Choroid plexus epithelial cell (primary cell): ENCODE measurements at regions not wholly inside any gene's neighbourhood (a gene's known extent, or its start where the extent isn't known, plus 50 kb on each side); places are given as distances from the start of the nearest gene placed in this dataset.

Experiments
- DNase-seq: peaks from one replicate; pipeline ENCODE4 v3.0.0-alpha.2; 2010; ENCODE audit warnings: low read depth
- H3K4me3 ChIP-seq: 2 replicates; pipeline ENCODE4 v1.5.1; 2011; ENCODE audit warnings: low read depth, mild to moderate bottlenecking, control low read depth, low read length, moderate library complexity
- TF ChIP-seq, protein P1 (sequence below): conservative IDR thresholded peaks from 2 replicates; pipeline ENCODE4 v1.5.1; 2011; ENCODE audit warnings: low read depth, mild to moderate bottlenecking, control low read depth, inconsistent platforms, low read length, moderate library complexity

DNA sequence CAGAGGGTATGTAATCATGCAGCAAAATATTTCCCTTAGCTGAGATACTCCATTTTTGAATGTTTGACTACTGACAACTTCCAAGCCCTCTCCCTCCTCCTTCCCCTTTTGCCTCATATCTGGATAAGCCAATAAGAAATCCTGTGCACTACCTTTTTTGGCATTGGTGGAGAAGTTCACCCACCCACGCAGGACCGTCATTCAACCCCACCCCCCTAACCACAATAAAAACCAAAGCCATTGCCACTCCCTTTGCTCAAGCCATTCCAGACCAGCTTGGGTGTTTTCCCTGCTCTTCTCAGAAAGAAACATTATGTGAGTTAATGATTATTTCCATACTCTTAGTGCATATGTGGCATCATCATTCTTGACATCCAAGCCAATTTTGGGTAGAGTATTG lies 176.7 kb downstream of the PTPN11 start:
- TF ChIP-seq, protein P1, sequence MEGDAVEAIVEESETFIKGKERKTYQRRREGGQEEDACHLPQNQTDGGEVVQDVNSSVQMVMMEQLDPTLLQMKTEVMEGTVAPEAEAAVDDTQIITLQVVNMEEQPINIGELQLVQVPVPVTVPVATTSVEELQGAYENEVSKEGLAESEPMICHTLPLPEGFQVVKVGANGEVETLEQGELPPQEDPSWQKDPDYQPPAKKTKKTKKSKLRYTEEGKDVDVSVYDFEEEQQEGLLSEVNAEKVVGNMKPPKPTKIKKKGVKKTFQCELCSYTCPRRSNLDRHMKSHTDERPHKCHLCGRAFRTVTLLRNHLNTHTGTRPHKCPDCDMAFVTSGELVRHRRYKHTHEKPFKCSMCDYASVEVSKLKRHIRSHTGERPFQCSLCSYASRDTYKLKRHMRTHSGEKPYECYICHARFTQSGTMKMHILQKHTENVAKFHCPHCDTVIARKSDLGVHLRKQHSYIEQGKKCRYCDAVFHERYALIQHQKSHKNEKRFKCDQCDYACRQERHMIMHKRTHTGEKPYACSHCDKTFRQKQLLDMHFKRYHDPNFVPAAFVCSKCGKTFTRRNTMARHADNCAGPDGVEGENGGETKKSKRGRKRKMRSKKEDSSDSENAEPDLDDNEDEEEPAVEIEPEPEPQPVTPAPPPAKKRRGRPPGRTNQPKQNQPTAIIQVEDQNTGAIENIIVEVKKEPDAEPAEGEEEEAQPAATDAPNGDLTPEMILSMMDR: no peak
- H3K4me3 ChIP-seq: no peak overlapping the region
- no peak for DNase-seq

DNA sequence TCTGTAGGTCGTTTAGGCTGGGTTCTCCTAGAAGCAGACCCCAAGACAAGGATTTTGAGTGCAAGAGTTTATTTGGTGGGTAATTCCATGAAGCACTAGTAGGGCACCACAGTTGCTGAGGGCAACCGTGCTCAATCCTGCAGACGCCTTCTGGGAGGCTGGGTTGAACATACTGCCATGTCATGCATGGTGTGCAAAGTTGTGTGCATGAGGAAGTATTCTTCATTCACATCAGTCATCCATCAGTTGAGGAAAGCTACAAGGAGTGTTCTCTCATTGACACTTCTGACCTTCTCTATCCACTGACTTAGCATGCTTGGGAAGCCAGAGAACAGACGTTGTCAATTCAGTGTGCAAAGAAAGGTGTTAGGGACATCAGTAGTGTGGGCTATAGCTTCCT lies 179.2 kb downstream of the PTPN11 start:
- DNase-seq: no peak
- TF ChIP-seq, protein P1: no peak
- no peak overlapping the region for H3K4me3 ChIP-seq

DNA sequence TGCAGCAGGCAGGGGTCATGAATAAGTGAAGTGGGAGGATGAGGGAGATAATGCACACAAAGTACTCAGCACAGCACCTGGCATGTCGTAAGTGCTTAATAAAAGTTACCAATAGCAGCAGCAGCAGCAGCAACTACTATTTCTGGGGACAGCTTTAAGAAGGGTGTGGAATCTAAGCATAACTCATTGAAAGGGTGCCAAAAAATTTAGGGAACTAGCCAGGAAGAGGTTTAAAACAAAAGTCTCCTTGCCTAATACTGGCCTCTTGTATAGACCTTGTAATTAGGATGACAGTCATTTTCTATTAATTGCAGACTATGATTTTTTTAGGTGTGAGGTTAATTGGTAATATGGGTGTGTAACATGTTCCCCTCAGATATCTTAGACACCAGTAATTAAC lies 179.9 kb downstream of the PTPN11 start:
- TF ChIP-seq, protein P1: no peak
- DNase-seq: no peak
- H3K4me3 ChIP-seq: no peak overlapping the region

DNA sequence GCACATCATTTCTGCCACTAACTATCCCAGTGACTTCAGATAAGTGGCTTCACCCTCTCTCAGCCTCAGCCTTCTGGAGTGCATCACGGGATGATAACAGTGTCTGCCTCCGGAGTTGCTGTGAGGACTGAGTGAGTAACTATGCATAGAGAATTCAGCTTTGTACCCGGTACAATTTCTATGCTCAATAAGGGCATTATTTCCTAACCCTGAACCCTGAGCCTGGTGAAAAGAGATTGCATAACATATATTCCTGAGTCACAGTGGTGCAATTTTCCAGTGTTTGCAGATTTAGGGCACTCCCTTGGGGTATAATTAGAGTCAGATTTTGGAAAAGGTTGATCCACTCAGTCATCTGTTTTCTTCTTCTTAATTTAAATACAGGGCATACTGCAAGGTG lies 181.1 kb downstream of the PTPN11 start:
- peak; percentile 0 for DNase-seq
- TF ChIP-seq, protein P1: no peak

DNA sequence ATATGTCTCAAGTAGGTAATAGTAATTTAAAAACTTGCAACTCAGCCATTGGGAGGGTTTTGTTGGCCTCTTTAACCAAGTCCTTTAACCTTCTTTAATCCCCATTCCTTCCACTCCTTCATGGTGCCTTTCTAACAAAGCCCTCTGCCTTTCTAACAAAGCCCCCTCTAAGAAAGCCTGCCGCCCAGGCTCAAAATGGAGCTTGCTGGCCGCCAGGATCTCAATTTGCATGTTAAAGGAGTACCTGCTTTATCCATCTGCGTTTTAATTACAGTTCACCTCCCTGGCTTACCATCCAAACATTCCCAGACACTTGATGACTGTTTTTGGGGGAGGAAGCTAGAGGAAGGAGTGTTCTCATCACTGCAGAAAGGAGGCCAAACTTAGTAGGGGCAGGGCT lies 183.4 kb downstream of the PTPN11 start:
- DNase-seq: no peak
- H3K4me3 ChIP-seq: no peak overlapping the region
- TF ChIP-seq, protein P1: no peak

More for the DNA sequence above, 181.1 kb downstream of the PTPN11 start:
- H3K4me3 ChIP-seq: no peak overlapping the region

DNA sequence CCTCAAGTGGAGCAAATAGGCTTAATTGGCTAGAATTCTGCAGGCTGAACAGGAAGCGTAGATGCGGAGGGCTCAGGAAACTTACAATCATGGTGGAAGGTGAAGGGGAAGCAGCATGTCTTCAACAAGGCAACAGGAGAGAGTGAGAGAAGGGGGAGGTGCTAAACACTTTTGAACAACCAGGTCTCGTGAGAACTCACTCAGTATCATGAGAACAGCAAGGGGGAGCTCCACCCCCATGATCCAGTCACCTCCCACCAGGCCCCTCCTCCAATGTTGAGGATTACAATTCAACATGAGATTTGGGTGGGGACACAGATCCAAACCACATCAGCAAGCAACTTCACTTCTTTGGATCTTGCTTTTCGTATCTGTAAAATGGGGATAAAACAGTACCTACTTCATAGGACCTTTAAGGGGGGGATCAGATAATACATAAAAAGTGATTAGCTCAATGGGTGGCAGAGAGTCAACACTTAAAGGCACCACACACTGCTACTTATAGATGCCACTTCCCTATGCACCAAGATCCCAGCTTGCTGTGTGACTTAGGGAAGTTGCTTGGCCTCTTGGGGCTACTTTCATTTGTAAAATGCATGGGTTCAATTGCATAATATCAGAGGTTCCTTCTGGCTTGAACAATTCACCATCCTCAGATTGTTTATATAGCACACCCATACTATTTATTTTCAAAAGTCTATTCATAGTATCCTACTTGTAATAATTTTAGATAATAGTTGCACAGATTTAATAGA lies 184.8 kb upstream of the RPH3A start:
- no peak for DNase-seq
- H3K4me3 ChIP-seq: no peak overlapping the region
- TF ChIP-seq, protein P1: no peak

DNA sequence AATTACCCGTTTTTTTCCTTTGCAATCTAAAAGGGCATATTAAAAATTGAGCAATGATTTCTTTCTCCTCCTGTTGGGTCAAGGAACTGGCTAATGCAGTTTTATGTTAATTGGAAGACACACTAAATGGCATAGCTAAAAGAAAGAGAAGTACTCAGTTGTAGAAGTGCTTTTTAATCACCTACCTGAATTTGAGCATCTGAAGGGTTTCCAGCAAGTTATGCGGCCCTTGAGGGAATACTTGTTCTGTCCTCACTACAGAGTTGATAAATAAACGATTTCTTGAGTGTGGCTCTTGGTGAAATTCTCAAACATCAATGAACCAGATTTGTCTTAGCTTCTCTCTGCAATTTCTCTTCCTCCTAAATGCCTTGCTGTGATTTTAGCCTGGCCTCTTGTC lies 184.1 kb upstream of the RPH3A start:
- TF ChIP-seq, protein P1: no peak
- no peak for DNase-seq
- H3K4me3 ChIP-seq: no peak overlapping the region
